ENCODE measurements at regions not wholly inside any gene's neighbourhood (a gene's known extent, or its start where the extent isn't known, plus 50 kb on each side); places are given as distances from the start of the nearest gene placed in this dataset.

- no peak overlapping the region for H3K27ac ChIP-seq (ENCODE audit: low read depth, low read length)
- no peaks in the 10 kb centered on the region for H3K27me3 ChIP-seq (ENCODE audit: control insufficient read depth, insufficient read depth, low read length)
- H3K9ac ChIP-seq (ENCODE audit: low read length) = no peak overlapping the region
- no peak overlapping the region for H3K4me3 ChIP-seq (ENCODE audit: low read length)
- no peaks in the 10 kb centered on the region for H3K4me1 ChIP-seq (ENCODE audit: control insufficient read depth, insufficient read depth, low read length)
- H3K36me3 ChIP-seq (ENCODE audit: control insufficient read depth, insufficient read depth, low read length) = no peaks in the 10 kb centered on the region
Measured at GRCh38 chr4:27096142-27096824, 235.6 kb downstream of the STIM2 start.

- no peak overlapping the region for H3K27ac ChIP-seq (ENCODE audit: low read depth, low read length)
- H3K9ac ChIP-seq (ENCODE audit: low read length) = no peak overlapping the region
- H3K4me3 ChIP-seq (ENCODE audit: low read length) = no peak overlapping the region
- H3K4me1 ChIP-seq (ENCODE audit: control insufficient read depth, insufficient read depth, low read length) = no peaks in the 10 kb centered on the region
- no peaks in the 10 kb centered on the region for H3K36me3 ChIP-seq (ENCODE audit: control insufficient read depth, insufficient read depth, low read length)
- no peaks in the 10 kb centered on the region for H3K27me3 ChIP-seq (ENCODE audit: control insufficient read depth, insufficient read depth, low read length)
Measured at GRCh38 chr4:27098034-27098433, 237.4 kb downstream of the STIM2 start.

- Histone ChIP-seq H3K27me3 (ENCODE audit: control insufficient read depth, insufficient read depth, low read length) (no peaks in the 10 kb centered on the region), H3K9ac (ENCODE audit: low read length) (no peak overlapping the region), H3K27ac (ENCODE audit: low read depth, low read length) (no peak overlapping the region), H3K4me3 (ENCODE audit: low read length) (no peak overlapping the region), H3K36me3 (ENCODE audit: control insufficient read depth, insufficient read depth, low read length) (no peaks in the 10 kb centered on the region), H3K4me1 (ENCODE audit: control insufficient read depth, insufficient read depth, low read length) (no peaks in the 10 kb centered on the region)
Measured at GRCh38 chr4:27100713-27101112, 240.1 kb downstream of the STIM2 start.

GRCh38 chr4:27101126-27101525 lies 240.5 kb downstream of the STIM2 start:
- H3K4me1 ChIP-seq (ENCODE audit: control insufficient read depth, insufficient read depth, low read length) = no peaks in the 10 kb centered on the region
- H3K36me3 ChIP-seq (ENCODE audit: control insufficient read depth, insufficient read depth, low read length) = no peaks in the 10 kb centered on the region
- H3K9ac ChIP-seq (ENCODE audit: low read length) = no peak overlapping the region
- H3K27ac ChIP-seq (ENCODE audit: low read depth, low read length) = no peak overlapping the region
- no peak overlapping the region for H3K4me3 ChIP-seq (ENCODE audit: low read length)
- no peaks in the 10 kb centered on the region for H3K27me3 ChIP-seq (ENCODE audit: control insufficient read depth, insufficient read depth, low read length)

- Histone ChIP-seq H3K36me3 (ENCODE audit: control insufficient read depth, insufficient read depth, low read length) (no peaks in the 10 kb centered on the region), H3K27ac (ENCODE audit: low read depth, low read length) (no peak overlapping the region), H3K4me3 (ENCODE audit: low read length) (no peak overlapping the region), H3K4me1 (ENCODE audit: control insufficient read depth, insufficient read depth, low read length) (no peaks in the 10 kb centered on the region), H3K27me3 (ENCODE audit: control insufficient read depth, insufficient read depth, low read length) (no peaks in the 10 kb centered on the region), H3K9ac (ENCODE audit: low read length) (no peak overlapping the region)
Measured at GRCh38 chr4:27101561-27101960, 240.9 kb downstream of the STIM2 start.

GRCh38 chr4:27111627-27112026 lies 251.0 kb downstream of the STIM2 start:
- H3K4me1 ChIP-seq (ENCODE audit: control insufficient read depth, insufficient read depth, low read length) = no peaks in the 10 kb centered on the region

GRCh38 chr4:27112587-27112986 lies 251.9 kb downstream of the STIM2 start:
- Histone ChIP-seq H3K4me1 (ENCODE audit: control insufficient read depth, insufficient read depth, low read length) (no peaks in the 10 kb centered on the region), H3K27me3 (ENCODE audit: control insufficient read depth, insufficient read depth, low read length) (no peaks in the 10 kb centered on the region)

More at GRCh38 chr4:27111627-27112026, 251.0 kb downstream of the STIM2 start:
- Histone ChIP-seq H3K36me3 (ENCODE audit: control insufficient read depth, insufficient read depth, low read length) (no peaks in the 10 kb centered on the region), H3K4me3 (ENCODE audit: low read length) (no peak overlapping the region), H3K27me3 (ENCODE audit: control insufficient read depth, insufficient read depth, low read length) (no peaks in the 10 kb centered on the region), H3K27ac (ENCODE audit: low read depth, low read length) (no peak overlapping the region), H3K9ac (ENCODE audit: low read length) (no peak overlapping the region)

GRCh38 chr4:27115221-27115620 lies 254.6 kb downstream of the STIM2 start:
- Histone ChIP-seq H3K36me3 (ENCODE audit: control insufficient read depth, insufficient read depth, low read length) (no peaks in the 10 kb centered on the region), H3K27me3 (ENCODE audit: control insufficient read depth, insufficient read depth, low read length) (no peaks in the 10 kb centered on the region), H3K4me1 (ENCODE audit: control insufficient read depth, insufficient read depth, low read length) (no peaks in the 10 kb centered on the region), H3K4me3 (ENCODE audit: low read length) (no peak overlapping the region), H3K27ac (ENCODE audit: low read depth, low read length) (no peak overlapping the region), H3K9ac (ENCODE audit: low read length) (no peak overlapping the region)

More at GRCh38 chr4:27112587-27112986, 251.9 kb downstream of the STIM2 start:
- H3K27ac ChIP-seq (ENCODE audit: low read depth, low read length) = no peak overlapping the region
- H3K9ac ChIP-seq (ENCODE audit: low read length) = no peak overlapping the region
- H3K36me3 ChIP-seq (ENCODE audit: control insufficient read depth, insufficient read depth, low read length) = no peaks in the 10 kb centered on the region
- no peak overlapping the region for H3K4me3 ChIP-seq (ENCODE audit: low read length)

- H3K4me1 ChIP-seq (ENCODE audit: control insufficient read depth, insufficient read depth, low read length) = no peaks in the 10 kb centered on the region
- no peak overlapping the region for H3K4me3 ChIP-seq (ENCODE audit: low read length)
- H3K27me3 ChIP-seq (ENCODE audit: control insufficient read depth, insufficient read depth, low read length) = no peaks in the 10 kb centered on the region
- H3K27ac ChIP-seq (ENCODE audit: low read depth, low read length) = no peak overlapping the region
- no peak overlapping the region for H3K9ac ChIP-seq (ENCODE audit: low read length)
- H3K36me3 ChIP-seq (ENCODE audit: control insufficient read depth, insufficient read depth, low read length) = no peaks in the 10 kb centered on the region
Measured at GRCh38 chr4:27117453-27117852, 256.8 kb downstream of the STIM2 start.

- no peaks in the 10 kb centered on the region for H3K36me3 ChIP-seq (ENCODE audit: control insufficient read depth, insufficient read depth, low read length)
- H3K27me3 ChIP-seq (ENCODE audit: control insufficient read depth, insufficient read depth, low read length) = no peaks in the 10 kb centered on the region
- no peak overlapping the region for H3K9ac ChIP-seq (ENCODE audit: low read length)
- no peaks in the 10 kb centered on the region for H3K4me1 ChIP-seq (ENCODE audit: control insufficient read depth, insufficient read depth, low read length)
- no peak overlapping the region for H3K4me3 ChIP-seq (ENCODE audit: low read length)
- H3K27ac ChIP-seq (ENCODE audit: low read depth, low read length) = no peak overlapping the region
Measured at GRCh38 chr4:27119239-27119638, 258.6 kb downstream of the STIM2 start.

- H3K27ac ChIP-seq (ENCODE audit: low read depth, low read length) = no peak overlapping the region
- no peak overlapping the region for H3K4me3 ChIP-seq (ENCODE audit: low read length)
- H3K36me3 ChIP-seq (ENCODE audit: control insufficient read depth, insufficient read depth, low read length) = no peaks in the 10 kb centered on the region
- no peaks in the 10 kb centered on the region for H3K27me3 ChIP-seq (ENCODE audit: control insufficient read depth, insufficient read depth, low read length)
- H3K9ac ChIP-seq (ENCODE audit: low read length) = no peak overlapping the region
- no peaks in the 10 kb centered on the region for H3K4me1 ChIP-seq (ENCODE audit: control insufficient read depth, insufficient read depth, low read length)
Measured at GRCh38 chr4:27121830-27122229, 261.2 kb downstream of the STIM2 start.

- no peak overlapping the region for H3K4me3 ChIP-seq (ENCODE audit: low read length)
Measured at GRCh38 chr4:27123123-27123768, 262.6 kb downstream of the STIM2 start.

GRCh38 chr4:27123769-27124124 lies 263.1 kb downstream of the STIM2 start:
- Histone ChIP-seq H3K27ac (ENCODE audit: low read depth, low read length) (no peak overlapping the region), H3K36me3 (ENCODE audit: control insufficient read depth, insufficient read depth, low read length) (no peaks in the 10 kb centered on the region), H3K4me1 (ENCODE audit: control insufficient read depth, insufficient read depth, low read length) (no peaks in the 10 kb centered on the region), H3K9ac (ENCODE audit: low read length) (no peak overlapping the region), H3K27me3 (ENCODE audit: control insufficient read depth, insufficient read depth, low read length) (no peaks in the 10 kb centered on the region), H3K4me3 (ENCODE audit: low read length) (no peak overlapping the region)

More at GRCh38 chr4:27123123-27123768, 262.6 kb downstream of the STIM2 start:
- Histone ChIP-seq H3K27me3 (ENCODE audit: control insufficient read depth, insufficient read depth, low read length) (no peaks in the 10 kb centered on the region), H3K36me3 (ENCODE audit: control insufficient read depth, insufficient read depth, low read length) (no peaks in the 10 kb centered on the region), H3K9ac (ENCODE audit: low read length) (no peak overlapping the region), H3K4me1 (ENCODE audit: control insufficient read depth, insufficient read depth, low read length) (no peaks in the 10 kb centered on the region), H3K27ac (ENCODE audit: low read depth, low read length) (no peak overlapping the region)
